ENCODE measurements at regions not wholly inside any gene's neighbourhood (a gene's known extent, or its start where the extent isn't known, plus 50 kb on each side); places are given as distances from the start of the nearest gene placed in this dataset.

DNA sequence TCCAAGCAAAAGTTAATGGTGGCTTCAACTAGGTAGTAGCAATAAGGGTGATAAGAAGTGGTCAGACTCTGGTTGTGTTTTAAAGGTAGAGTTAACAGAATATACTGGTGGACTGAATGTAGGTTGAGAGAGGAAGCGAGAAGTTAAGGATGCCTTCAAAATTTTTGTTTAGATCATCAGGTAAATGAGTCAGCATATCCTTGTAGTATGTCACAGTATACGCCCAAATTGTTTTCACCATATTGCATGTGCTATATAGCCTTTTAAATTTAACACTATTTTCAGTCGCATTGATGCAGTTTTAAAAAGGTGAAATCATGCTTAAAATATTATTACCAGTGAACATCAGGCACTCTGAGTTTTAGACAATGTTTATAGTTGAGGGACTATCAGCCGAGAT is 74.6 kb downstream of the RBM11 start (continued):
- TF ChIP-seq IRF1 (CRISPR knock-in tag; IDR thresholded peaks at IDR 0.05), result no peak
- TF ChIP-seq NFE2L1 (CRISPR knock-in tag; IDR thresholded peaks at IDR 0.05), result no peak
- no peak for TF ChIP-seq ZNF317 (CRISPR knock-in tag; IDR thresholded peaks at IDR 0.05; ENCODE audit: borderline replicate concordance, low read depth)
- no peak for TF ChIP-seq CREM (CRISPR knock-in tag; IDR thresholded peaks at IDR 0.05)
- TF ChIP-seq, protein P1, sequence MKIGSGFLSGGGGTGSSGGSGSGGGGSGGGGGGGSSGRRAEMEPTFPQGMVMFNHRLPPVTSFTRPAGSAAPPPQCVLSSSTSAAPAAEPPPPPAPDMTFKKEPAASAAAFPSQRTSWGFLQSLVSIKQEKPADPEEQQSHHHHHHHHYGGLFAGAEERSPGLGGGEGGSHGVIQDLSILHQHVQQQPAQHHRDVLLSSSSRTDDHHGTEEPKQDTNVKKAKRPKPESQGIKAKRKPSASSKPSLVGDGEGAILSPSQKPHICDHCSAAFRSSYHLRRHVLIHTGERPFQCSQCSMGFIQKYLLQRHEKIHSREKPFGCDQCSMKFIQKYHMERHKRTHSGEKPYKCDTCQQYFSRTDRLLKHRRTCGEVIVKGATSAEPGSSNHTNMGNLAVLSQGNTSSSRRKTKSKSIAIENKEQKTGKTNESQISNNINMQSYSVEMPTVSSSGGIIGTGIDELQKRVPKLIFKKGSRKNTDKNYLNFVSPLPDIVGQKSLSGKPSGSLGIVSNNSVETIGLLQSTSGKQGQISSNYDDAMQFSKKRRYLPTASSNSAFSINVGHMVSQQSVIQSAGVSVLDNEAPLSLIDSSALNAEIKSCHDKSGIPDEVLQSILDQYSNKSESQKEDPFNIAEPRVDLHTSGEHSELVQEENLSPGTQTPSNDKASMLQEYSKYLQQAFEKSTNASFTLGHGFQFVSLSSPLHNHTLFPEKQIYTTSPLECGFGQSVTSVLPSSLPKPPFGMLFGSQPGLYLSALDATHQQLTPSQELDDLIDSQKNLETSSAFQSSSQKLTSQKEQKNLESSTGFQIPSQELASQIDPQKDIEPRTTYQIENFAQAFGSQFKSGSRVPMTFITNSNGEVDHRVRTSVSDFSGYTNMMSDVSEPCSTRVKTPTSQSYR (CRISPR knock-in tag; IDR thresholded peaks at IDR 0.05), result no peak
- no peak for TF ChIP-seq MYBL2 (CRISPR knock-in tag; IDR thresholded peaks at IDR 0.05)
- TF ChIP-seq SMAD4 (CRISPR knock-in tag; IDR thresholded peaks at IDR 0.05), result no peak
- TF ChIP-seq ZNF219 (CRISPR knock-in tag; IDR thresholded peaks at IDR 0.05; ENCODE audit: borderline replicate concordance), result no peak
- no peak for TF ChIP-seq E2F1 (CRISPR knock-in tag; IDR thresholded peaks at IDR 0.05)

DNA sequence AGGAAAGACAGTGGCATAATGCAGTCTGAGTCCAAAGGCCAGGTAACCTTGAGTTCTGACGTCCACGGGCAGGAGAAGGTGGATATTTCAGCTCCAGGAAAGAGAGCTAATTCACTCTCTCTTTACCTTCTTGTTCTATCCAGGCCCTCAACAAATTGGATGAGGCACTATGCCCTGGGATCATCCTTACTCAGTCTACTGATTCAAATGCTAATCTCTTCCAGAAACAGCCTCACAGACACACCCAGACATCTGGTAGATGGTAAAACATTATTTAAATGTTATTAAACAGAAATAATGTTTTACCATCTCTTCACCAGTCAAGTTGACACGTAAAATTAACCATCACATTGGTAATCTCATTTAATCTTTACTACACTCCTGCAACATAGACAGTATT is 73.0 kb downstream of the RBM11 start:
- POLR2A ChIA-PET, result interaction anchor here (1.1 kb wide), 1 partner anchor 11 kb away, joined by 4 read pairs; no protein-coding TSS in a partner anchor
- Mint-ChIP-seq H3K4me1 (peaks cover 9% of the 10 kb centered on the region), H3K4me3 (no peak overlapping the region), H3K9me3 (no peaks in the 10 kb centered on the region), H3K27ac (no peak overlapping the region), H3K27me3 (ENCODE audit: low read depth) (no peaks in the 10 kb centered on the region), H3K36me3 (no peaks in the 10 kb centered on the region)
- ATAC-seq, result no peak
- CTCF ChIA-PET, result no interaction called here
- no peak for DNase-seq (ENCODE audit: low spot score)
- TF ChIP-seq CREM (CRISPR knock-in tag; IDR thresholded peaks at IDR 0.05), result no peak
- TF ChIP-seq ERG (CRISPR knock-in tag; IDR thresholded peaks at IDR 0.05), result no peak
- TF ChIP-seq ZNF425 (CRISPR knock-in tag; conservative IDR thresholded peaks at IDR 0.05), result no peak
- no peak for TF ChIP-seq ZNF671 (CRISPR knock-in tag; IDR thresholded peaks at IDR 0.05)
- no peak for TF ChIP-seq ZNF512 (CRISPR knock-in tag; IDR thresholded peaks at IDR 0.05; ENCODE audit: borderline replicate concordance)
- no peak for TF ChIP-seq FOXP1 (CRISPR knock-in tag; IDR thresholded peaks at IDR 0.05; ENCODE audit: borderline replicate concordance)
- no peak for TF ChIP-seq TEAD4 (CRISPR knock-in tag; IDR thresholded peaks at IDR 0.05)
- TF ChIP-seq ATF1 (CRISPR knock-in tag; IDR thresholded peaks at IDR 0.05), result no peak
- TF ChIP-seq NR3C1 (CRISPR knock-in tag; conservative IDR thresholded peaks at IDR 0.05; ENCODE audit: low read depth), result no peak
- no peak for TF ChIP-seq ZNF423 (CRISPR knock-in tag; IDR thresholded peaks at IDR 0.05)
- TF ChIP-seq, protein P2, sequence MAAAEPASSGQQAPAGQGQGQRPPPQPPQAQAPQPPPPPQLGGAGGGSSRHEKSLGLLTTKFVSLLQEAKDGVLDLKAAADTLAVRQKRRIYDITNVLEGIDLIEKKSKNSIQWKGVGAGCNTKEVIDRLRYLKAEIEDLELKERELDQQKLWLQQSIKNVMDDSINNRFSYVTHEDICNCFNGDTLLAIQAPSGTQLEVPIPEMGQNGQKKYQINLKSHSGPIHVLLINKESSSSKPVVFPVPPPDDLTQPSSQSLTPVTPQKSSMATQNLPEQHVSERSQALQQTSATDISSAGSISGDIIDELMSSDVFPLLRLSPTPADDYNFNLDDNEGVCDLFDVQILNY (CRISPR knock-in tag; IDR thresholded peaks at IDR 0.05), result no peak
- TF ChIP-seq TCF7 (CRISPR knock-in tag; IDR thresholded peaks at IDR 0.05; ENCODE audit: low read depth), result no peak
- TF ChIP-seq JUN (CRISPR knock-in tag; IDR thresholded peaks at IDR 0.05), result no peak
- no peak for TF ChIP-seq SMAD4 (CRISPR knock-in tag; IDR thresholded peaks at IDR 0.05)
- TF ChIP-seq, protein P3, sequence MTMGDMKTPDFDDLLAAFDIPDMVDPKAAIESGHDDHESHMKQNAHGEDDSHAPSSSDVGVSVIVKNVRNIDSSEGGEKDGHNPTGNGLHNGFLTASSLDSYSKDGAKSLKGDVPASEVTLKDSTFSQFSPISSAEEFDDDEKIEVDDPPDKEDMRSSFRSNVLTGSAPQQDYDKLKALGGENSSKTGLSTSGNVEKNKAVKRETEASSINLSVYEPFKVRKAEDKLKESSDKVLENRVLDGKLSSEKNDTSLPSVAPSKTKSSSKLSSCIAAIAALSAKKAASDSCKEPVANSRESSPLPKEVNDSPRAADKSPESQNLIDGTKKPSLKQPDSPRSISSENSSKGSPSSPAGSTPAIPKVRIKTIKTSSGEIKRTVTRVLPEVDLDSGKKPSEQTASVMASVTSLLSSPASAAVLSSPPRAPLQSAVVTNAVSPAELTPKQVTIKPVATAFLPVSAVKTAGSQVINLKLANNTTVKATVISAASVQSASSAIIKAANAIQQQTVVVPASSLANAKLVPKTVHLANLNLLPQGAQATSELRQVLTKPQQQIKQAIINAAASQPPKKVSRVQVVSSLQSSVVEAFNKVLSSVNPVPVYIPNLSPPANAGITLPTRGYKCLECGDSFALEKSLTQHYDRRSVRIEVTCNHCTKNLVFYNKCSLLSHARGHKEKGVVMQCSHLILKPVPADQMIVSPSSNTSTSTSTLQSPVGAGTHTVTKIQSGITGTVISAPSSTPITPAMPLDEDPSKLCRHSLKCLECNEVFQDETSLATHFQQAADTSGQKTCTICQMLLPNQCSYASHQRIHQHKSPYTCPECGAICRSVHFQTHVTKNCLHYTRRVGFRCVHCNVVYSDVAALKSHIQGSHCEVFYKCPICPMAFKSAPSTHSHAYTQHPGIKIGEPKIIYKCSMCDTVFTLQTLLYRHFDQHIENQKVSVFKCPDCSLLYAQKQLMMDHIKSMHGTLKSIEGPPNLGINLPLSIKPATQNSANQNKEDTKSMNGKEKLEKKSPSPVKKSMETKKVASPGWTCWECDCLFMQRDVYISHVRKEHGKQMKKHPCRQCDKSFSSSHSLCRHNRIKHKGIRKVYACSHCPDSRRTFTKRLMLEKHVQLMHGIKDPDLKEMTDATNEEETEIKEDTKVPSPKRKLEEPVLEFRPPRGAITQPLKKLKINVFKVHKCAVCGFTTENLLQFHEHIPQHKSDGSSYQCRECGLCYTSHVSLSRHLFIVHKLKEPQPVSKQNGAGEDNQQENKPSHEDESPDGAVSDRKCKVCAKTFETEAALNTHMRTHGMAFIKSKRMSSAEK (CRISPR knock-in tag; IDR thresholded peaks at IDR 0.05; ENCODE audit: borderline replicate concordance), result no peak
